SIG-M5 treated with dmso at 0.1 percent for 504 hours (cell line): ENCODE measurements at regions not wholly inside any gene's neighbourhood (a gene's known extent, or its start where the extent isn't known, plus 50 kb on each side); places are given as distances from the start of the nearest gene placed in this dataset.

ENCODE experiments used
- DNase-seq: peaks from one replicate; lab custom pipeline; 2025; ENCODE audit not compliant: unreplicated experiment; lab: John Stamatoyannopoulos, UW

- DNase-seq: no peak
Measured at GRCh38 chr16:73151941-73152340, 104.0 kb upstream of the ZFHX3 start.

DNA sequence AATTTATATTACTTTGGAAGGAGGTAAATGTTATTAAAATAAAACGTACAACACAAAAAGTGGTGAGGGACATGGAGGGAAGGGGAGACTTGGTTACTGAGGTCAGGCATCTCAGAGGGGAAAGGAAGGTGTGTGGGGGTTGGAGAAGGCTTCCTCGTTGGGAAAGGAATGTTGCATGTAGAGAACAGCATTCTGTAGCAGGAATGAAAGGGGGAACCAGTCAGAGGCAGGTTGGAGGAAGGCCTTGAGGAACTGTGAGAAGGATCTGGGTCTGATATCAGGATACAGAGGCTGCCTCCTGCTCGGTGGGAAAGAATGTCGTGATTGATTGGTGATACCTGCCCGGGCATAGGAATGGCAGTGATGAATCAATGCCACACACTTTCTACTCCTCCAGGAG lies 103.3 kb upstream of the ZFHX3 start:
- no peak for DNase-seq

DNA sequence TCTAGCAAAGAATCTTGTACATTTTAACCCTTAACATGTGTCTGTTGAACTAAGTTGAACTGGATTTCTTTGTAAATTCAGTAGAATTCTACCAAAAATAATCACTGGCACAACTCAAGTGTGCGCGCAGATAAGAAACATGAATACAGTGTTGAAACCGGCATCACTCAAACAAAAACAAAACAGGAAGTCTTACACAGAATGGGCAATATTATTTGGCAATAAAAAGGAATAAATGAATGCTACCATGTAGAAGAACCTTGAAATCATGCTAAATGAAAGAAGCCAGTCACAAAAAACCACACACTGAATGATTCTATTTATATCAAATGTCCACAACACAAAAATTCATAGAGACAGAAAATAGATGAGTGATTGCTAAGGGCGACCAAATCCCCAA lies 102.9 kb upstream of the ZFHX3 start:
- no peak for DNase-seq

DNA sequence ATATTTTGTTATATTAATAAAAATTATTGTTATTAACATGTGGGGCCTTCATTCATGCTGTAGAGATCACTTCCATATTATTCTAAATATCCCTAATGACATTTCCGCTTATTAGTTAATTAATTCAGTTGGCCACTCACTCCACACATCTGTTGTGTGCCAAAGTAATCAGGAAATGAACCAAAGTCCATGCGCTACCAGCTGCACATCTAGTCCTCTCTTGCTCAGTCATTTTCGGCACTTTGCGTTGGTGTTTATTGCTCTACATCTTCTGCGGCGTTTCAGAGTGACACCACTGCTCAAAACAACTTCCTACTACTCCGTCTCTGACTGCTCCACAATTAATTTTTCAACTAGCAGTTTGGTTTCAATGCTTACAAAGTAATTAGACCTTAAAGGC lies 101.4 kb upstream of the ZFHX3 start:
- no peak for DNase-seq

DNA sequence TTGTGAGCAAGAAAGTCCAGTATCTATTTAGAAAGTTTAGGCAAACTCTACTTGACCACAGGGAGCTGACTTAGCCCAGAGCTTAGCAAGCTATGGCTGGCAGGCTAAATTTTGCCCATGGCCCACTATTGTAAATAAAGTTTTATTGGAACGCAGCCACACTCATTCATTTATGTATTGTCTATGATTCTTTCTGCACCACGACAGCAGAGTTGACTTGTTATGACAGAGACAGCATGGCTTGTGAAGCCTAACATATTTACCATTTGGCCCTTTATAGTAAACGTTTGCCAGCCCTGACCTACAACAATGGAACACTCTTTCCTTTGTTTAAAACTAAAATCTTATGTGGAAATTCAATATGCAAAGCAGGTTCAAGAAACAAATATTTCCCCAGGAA lies 100.0 kb upstream of the ZFHX3 start:
- no peak for DNase-seq

- no peak for DNase-seq
Measured at GRCh38 chr16:73145166-73145880, 97.4 kb upstream of the ZFHX3 start.

- DNase-seq: no peak
Measured at GRCh38 chr16:73143576-73144422, 95.9 kb upstream of the ZFHX3 start.

DNA sequence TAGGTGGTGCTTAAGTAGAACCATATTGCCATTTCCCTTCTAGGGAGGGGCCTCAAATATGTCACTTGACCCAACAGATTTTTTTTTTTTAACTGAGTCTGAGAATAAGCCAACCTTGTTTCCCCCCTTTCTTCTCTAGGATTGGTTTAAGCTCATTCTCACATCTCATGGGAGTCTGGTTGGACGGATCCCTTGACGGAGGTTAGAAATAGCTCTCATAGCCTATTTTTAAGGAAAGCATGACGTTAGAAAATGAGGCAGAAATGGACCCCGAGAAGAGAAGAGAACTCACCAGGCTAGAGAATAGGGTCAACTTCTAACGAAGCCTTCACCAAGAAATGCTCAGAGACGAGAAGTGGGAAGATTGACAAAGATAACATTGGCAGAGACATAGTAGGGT lies 95.1 kb upstream of the ZFHX3 start:
- DNase-seq: no peak

DNA sequence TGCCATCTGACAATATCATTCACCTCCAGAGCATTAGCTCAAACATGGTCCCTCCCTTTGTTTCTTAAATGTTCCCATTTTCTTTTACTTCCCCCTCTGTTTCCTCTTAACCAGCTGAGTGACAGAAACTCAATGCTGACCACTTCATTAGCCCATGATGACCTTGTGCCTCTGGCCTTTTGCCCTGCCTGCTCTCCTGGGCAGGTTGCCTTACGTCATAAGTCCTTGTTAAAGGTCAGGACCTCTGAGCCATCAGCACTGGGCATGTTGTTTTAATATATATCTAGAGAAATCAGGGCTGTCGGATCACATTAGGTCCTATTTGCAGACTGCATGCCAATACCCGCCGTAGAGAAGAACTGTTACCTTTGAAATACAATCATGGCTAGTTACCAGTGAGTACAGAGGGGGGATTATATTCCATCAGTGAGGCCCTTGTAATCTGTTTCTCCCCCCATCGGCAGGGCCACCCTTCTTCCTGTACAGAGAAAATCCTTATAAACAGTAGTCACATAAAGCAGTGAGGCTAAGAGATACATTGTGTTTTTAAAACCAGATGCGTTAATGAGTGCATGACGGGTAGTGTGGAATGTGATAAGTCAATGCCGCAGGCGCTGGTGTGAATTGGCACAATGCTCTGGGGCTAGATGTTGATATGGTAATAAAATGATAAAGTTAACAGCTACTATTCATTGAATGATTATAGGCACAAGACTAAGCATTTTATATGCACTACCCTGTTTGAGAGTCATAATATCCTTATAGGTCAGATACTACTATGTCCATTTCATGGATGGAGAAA lies 94.3 kb upstream of the ZFHX3 start:
- no peak for DNase-seq

GRCh38 chr16:73140929-73141328 lies 93.0 kb upstream of the ZFHX3 start:
- DNase-seq: no peak

DNA sequence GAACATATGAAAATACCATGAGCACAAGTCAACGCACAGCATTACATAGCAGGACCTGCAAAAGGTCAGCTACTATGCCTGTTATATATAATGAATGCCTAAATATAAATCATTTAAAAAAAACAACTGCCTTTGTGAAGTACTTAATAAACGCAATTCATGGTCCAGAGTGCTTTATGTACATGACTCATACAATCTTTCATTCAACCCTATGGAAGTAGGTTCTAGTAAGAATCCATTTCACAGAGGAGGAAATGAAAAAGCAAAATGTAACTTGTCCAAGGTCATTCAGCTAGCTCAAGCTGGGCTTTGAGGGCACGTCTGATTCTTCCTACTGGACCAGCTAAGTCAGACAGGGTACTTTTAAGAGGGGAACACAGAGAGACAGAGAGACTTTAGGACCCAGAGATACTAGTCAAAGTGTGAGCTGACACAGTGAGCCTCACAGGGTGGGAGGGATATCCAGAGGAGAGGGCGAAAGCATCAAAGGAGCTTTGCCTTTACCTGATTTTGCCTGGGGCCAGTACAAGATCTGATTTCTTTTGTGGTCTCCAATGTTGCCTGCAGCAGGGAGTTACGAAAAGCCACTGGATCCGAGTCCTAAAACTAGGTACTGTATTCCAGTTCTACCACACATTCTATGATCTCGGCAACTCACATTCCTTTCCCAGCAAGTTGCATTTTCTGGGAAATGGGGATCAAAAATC lies 83.4 kb upstream of the ZFHX3 start:
- no peak for DNase-seq

DNA sequence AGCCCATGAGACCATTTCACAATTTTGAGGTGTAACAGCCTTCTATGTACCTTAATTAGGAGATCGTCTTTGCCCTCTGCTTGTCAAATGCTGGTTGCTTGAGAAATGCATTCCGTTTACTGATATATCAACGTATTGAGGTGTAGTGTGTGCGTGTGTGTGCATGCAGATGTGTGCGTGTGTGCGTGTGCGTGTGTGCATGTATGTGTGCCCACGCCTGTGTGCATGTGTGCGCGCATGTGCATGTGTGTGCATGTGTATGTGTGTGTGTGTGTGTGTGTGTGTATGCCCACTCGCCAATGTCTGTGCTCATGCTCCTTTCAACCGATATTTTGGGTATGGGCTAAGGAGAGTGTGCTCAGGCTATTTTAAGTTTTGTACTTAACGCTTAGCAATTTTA lies 81.5 kb upstream of the ZFHX3 start:
- DNase-seq: no peak

GRCh38 chr16:73126525-73126853 lies 78.6 kb upstream of the ZFHX3 start:
- no peak for DNase-seq

DNA sequence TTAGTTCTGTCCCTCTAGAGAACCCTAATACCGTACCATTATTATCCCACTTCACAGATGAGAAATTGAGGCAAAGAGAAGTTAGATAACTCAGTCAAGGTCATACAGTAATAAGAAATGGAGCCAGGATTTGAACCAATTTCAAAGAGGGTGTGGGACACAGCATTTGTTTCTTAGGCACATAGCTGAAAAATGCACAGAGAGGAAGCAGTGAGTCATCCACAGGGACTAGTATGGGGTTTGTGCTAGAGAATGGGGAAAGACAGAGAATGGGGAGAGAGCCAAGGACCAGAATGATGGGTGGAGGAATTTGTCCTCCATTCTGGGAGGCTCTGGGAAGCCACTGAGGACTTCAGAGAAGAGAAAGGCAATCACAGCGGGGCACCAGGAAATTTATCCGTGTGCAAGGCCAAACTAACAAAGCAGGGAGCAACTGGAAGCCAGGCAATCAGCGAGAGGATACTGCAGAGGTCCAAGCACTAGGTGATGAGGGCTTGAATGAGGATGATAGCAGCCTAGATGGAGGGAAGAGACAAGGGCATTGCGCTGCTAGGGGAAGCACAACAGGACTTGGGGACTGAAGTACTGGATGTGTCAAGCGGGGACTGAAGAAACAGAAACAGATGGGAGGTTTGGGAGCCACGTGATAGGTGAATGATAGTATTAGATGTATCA lies 78.1 kb upstream of the ZFHX3 start:
- no peak for DNase-seq

GRCh38 chr16:73124665-73125375 lies 76.9 kb upstream of the ZFHX3 start:
- DNase-seq: no peak

DNA sequence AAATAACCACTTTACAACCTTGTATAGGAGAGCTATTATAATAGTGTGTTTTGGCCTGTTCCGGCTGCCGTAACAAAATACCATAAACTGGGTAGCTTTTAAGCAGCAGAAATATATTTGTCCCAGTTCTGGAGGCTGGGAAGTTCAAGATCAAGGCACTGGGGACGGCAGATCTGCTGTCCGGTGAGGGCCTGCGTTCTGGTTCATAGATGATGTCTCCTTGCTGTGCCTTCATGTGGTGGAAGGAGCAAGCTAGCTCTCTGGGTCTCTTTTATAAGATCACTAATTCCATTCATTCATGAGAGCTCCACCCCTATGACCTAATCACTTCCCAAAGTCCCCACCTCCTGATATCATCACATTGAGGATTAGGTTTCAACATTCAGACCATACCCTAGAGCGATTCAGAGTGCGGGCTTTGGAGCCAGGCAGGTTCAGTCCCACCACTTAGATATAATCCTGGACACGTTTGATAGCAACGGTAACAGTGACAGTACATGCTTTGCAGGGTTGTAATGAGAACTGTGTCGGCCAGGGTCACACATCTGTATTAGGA lies 76.2 kb upstream of the ZFHX3 start:
- no peak for DNase-seq

DNA sequence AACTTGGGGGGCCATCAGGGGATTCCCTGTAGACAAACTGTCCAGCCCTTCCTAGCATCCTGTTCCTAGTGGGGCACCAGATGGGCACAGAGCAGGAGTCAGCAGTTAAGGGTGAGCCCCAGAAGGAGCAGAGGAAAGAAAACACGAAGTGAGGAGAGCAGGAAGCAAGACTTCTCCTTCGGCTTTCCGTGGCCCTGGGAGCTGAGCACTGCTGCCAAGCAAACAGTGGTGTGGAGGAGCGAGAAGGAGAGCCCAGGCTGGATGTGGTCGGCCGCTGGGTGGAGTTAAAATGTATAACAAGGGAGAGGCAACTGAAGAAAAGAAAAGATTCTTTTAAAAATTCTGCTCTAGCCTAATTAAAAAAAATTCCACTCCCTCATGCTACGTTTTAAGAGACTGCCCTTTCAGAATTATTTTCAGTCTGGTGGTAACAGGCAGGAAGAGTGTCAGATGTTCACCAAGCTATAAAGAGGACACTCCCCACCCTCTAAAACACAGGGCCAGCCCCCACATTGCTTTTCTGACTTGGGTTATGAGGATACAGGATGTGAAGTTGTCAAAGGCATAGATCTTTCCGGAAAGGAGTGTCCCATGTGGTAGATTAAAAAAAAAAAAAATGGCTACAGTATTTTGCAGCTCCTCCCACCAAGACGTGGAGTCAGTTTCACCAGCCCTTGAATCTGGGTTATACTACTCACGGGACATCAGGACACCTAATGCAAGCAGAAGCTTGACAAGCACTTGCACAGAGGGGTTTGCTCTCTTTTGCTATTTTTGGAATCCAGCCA lies 74.9 kb upstream of the ZFHX3 start:
- no peak for DNase-seq

DNA sequence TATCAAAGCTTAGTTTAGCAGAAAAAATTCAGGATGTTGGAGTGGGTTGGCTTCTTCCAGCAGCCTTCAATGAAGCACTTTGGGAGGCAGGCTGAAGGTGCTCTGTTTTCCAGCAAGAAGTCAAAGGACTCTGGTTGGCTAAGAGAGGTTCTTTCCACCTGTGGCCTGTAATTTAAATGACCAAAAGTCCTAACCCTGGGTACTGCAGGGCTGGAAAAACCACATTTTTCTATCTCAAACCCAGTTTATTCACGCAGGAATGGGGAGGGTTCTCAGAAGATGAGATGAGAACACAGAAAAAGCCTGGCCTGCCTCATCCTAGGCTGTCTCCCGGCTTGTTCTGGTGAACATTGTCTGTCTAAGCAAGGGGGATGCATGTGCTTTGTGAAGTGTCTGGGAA lies 68.6 kb upstream of the ZFHX3 start:
- DNase-seq: no peak

- DNase-seq: no peak
Measured at GRCh38 chr16:73113336-73113735, 65.4 kb upstream of the ZFHX3 start.
